Keratinocyte (primary cell): ENCODE measurements at regions not wholly inside any gene's neighbourhood (a gene's known extent, or its start where the extent isn't known, plus 50 kb on each side); places are given as distances from the start of the nearest gene placed in this dataset.

Source experiments
- CTCF ChIP-seq, 3 experiments: IDR thresholded peaks in 1 of 3; conservative IDR thresholded peaks in 1 of 3; optimal IDR thresholded peaks in 1 of 3; 2 replicates in 2 of 3; 3 replicates in 1 of 3; pipeline versions ENCODE3 to v1.5.1; 2011; ENCODE audit warnings: low read length in 3 of 3, mild to moderate bottlenecking in 3 of 3, moderate library complexity in 2 of 3, control low read depth in 1 of 3, inconsistent platforms in 1 of 3; ENCODE audit not compliant: insufficient read depth in 2 of 3; ENCODE audit errors: extremely low read depth in 1 of 3
- EZH2 ChIP-seq: IDR thresholded peaks from one replicate; pipeline ENCODE4 v1.6.1; 2012; ENCODE audit warnings: inconsistent platforms, mild to moderate bottlenecking, low read length, moderate library complexity

- TF ChIP-seq EZH2, result no peak
- no peak for TF ChIP-seq CTCF (optimal IDR thresholded peaks at IDR 0.05 in 1 of 3, IDR thresholded peaks at IDR 0.05 in 1 of 3, conservative IDR thresholded peaks at IDR 0.05 in 1 of 3; ENCODE audit: extremely low read depth in 1 of 3, insufficient read depth in 2 of 3, low read length in 3 of 3)
Measured at GRCh38 chr1:106817575-106817974, 238.9 kb upstream of the PRMT6 start.
